ENCODE measurements at regions not wholly inside any gene's neighbourhood (a gene's known extent, or its start where the extent isn't known, plus 50 kb on each side); places are given as distances from the start of the nearest gene placed in this dataset.

- TF ChIP-seq CTCF (IDR thresholded peaks at IDR 0.05) = no peak
- TF ChIP-seq POLR2A (IDR thresholded peaks at IDR 0.05) = no peak
These were observed 248.1 kb downstream of the AHR start for GRCh38 chr7:17546592-17546991.

Measured in tibial nerve (tissue), 3 donors.